Activated T-cell treated with anti-CD3 and anti-CD28 coated beads, Interleukin-2, amount 50 U/mL, for 72 hours (primary cell): ENCODE measurements at regions not wholly inside any gene's neighbourhood (a gene's known extent, or its start where the extent isn't known, plus 50 kb on each side); places are given as distances from the start of the nearest gene placed in this dataset.

Experiments
- ATAC-seq, 2 donors: fragments of 150-1000 bp; cut with Tn5 transposase; replicated peaks in 1 of 2; 2 replicates each; pipeline ENCODE4 v1.10.0; 2021; ENCODE audit warnings: moderate library complexity in 2 of 2, mild to moderate bottlenecking in 1 of 2
- DNase-seq, 2 donors: peaks; one replicate each; pipeline ENCODE4 v3.0.0; 2021 to 2022; ENCODE audit warnings: mixed read lengths in 1 of 2
- H3K27ac Mint-ChIP-seq: one replicate; pipeline ENCODE4 v1.8.0; 2022; ENCODE audit warnings: mild to moderate bottlenecking, moderate library complexity, mixed read lengths
- H3K27me3 Mint-ChIP-seq: one replicate; pipeline ENCODE4 v1.8.0; 2022; ENCODE audit warnings: low read depth, mixed read lengths
- H3K36me3 Mint-ChIP-seq, 2 donors: one replicate each; pipeline ENCODE4 v1.8.0; 2022; ENCODE audit warnings: mixed read lengths in 2 of 2, mild to moderate bottlenecking in 1 of 2; ENCODE audit not compliant: insufficient read depth in 2 of 2
- H3K4me1 Mint-ChIP-seq: one replicate; pipeline ENCODE4 v1.8.0; 2022; ENCODE audit warnings: low read depth, mixed read lengths
- H3K4me3 Mint-ChIP-seq, 2 donors: one replicate each; pipeline ENCODE4 v1.8.0; 2022; ENCODE audit warnings: mild to moderate bottlenecking in 2 of 2, mixed read lengths in 2 of 2, moderate library complexity in 2 of 2
- H3K9me3 Mint-ChIP-seq, 2 donors: one replicate each; pipeline ENCODE4 v1.8.0; 2022; ENCODE audit warnings: mixed read lengths in 2 of 2

DNA sequence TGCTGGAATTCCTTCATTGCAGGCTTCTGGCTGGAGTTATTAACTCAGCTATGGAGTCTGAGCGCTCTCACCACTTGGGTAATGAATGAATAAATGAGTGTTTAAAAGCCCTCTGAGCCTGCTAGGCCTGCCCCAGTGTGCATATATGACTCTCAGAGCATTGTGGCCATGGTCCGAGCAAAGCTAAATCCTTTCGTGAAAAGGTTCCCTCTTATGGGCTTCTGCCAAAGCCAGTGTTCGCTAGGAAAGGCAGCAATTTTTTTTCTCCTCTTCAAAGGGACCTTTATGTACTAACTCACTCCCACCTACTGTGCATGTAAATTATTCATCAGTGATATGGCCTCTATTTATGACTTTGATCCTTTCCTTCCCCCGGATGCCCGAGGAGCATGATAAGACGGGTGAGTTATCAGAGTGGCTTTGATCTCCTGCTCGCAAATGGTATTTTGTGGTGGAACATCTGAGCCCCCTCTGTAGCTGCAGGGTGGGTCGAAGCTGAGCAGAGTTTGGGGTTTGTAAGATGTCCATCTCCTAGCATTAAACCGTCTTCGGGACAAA, 88.6 kb downstream of the LINC00237 start:
- Mint-ChIP-seq H3K27ac (peak overlapping the region; percentile 24), H3K36me3 (no peaks in the 10 kb centered on the region), H3K4me3 (no peak overlapping the region), H3K4me1 (no peaks in the 10 kb centered on the region), H3K9me3 (no peaks in the 10 kb centered on the region), H3K27me3 (peaks cover 51% of the 10 kb centered on the region)
- ATAC-seq, result no peak
- DNase-seq, result no peak

DNA sequence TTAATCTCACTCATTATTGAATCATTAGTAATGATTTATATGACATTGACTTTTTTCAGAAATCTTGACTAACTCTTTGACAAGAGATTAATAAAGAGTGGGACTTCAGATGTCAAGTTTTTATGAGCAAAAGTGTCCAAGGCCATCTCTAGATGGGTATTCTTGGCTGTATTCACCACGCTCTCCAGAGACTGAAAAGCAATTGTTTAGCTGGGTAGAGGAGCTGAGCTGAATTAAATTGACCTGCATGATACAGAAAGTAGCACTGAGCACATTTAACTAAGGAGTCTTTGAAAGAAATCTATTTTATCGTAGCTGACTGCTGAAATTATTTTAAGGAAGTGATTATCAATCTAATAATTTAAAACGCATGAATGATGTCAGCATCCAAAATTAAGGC, 89.4 kb downstream of the LINC00237 start:
- Mint-ChIP-seq H3K4me1 (no peaks in the 10 kb centered on the region), H3K4me3 (no peak overlapping the region), H3K36me3 (no peaks in the 10 kb centered on the region), H3K27ac (no peak overlapping the region), H3K9me3 (peaks cover 0 to under 1% of the 10 kb centered on the region in 2 donors), H3K27me3 (peaks cover 59% of the 10 kb centered on the region)
- DNase-seq (no peak), ATAC-seq (no peak)

GRCh38 chr20:21014528-21014927, 91.6 kb downstream of the LINC00237 start:
- Mint-ChIP-seq H3K36me3 (no peaks in the 10 kb centered on the region), H3K27ac (no peak overlapping the region), H3K4me3 (no peak overlapping the region), H3K27me3 (peaks cover 42% of the 10 kb centered on the region), H3K4me1 (no peaks in the 10 kb centered on the region), H3K9me3 (peaks cover 0 to 1% of the 10 kb centered on the region in 2 donors)
- no peak for DNase-seq
- no peak for ATAC-seq

GRCh38 chr20:21008951-21009350, 97.2 kb downstream of the LINC00237 start:
- Mint-ChIP-seq H3K27me3 (peaks cover 17% of the 10 kb centered on the region), H3K27ac (no peak overlapping the region), H3K9me3 (peaks cover 0 to 1% of the 10 kb centered on the region in 2 donors), H3K4me1 (no peaks in the 10 kb centered on the region), H3K4me3 (no peak overlapping the region), H3K36me3 (no peaks in the 10 kb centered on the region)
- no peak for DNase-seq
- no peak for ATAC-seq

DNA sequence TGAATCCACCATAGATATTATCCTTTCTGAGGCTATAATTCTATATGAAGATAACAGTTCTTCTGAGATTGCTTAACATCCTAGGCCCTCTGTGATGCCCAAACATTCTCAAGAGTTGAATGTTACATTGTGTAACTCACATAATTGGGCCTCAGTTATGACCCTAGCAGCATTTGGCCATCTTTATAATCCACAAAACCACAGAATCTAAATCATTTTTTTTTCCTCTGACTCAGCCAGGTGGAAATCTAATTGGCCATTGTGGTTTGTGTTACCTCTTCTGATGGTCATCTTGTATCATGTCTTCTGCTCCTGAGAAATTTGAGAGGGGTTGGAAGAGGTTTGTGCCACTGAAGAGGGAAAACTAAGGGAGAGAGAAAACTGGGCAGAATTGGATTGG, 99.5 kb downstream of the LINC00237 start:
- ATAC-seq, result no peak
- no peaks in the 10 kb centered on the region for H3K36me3 Mint-ChIP-seq
- H3K9me3 Mint-ChIP-seq, result peaks cover 0 to 1% of the 10 kb centered on the region in 2 donors
- H3K4me3 Mint-ChIP-seq, result no peak overlapping the region
- no peak overlapping the region for H3K27ac Mint-ChIP-seq
- H3K27me3 Mint-ChIP-seq, result peaks cover 10% of the 10 kb centered on the region
- no peaks in the 10 kb centered on the region for H3K4me1 Mint-ChIP-seq
- DNase-seq, result no peak

GRCh38 chr20:21004386-21005076, 101.6 kb downstream of the LINC00237 start:
- DNase-seq, result no peak
- H3K4me1 Mint-ChIP-seq, result no peaks in the 10 kb centered on the region
- peaks cover 0 to 1% of the 10 kb centered on the region in 2 donors for H3K9me3 Mint-ChIP-seq
- H3K36me3 Mint-ChIP-seq, result no peaks in the 10 kb centered on the region
- no peak for ATAC-seq
- H3K27me3 Mint-ChIP-seq, result peaks cover 10% of the 10 kb centered on the region
- H3K4me3 Mint-ChIP-seq, result no peak overlapping the region
- no peak overlapping the region for H3K27ac Mint-ChIP-seq

GRCh38 chr20:21003902-21004301, 102.3 kb downstream of the LINC00237 start:
- H3K36me3 Mint-ChIP-seq, result no peaks in the 10 kb centered on the region
- no peak overlapping the region for H3K27ac Mint-ChIP-seq
- no peak overlapping the region for H3K4me3 Mint-ChIP-seq
- DNase-seq (no peak), ATAC-seq (no peak)
- H3K4me1 Mint-ChIP-seq, result no peaks in the 10 kb centered on the region
- H3K9me3 Mint-ChIP-seq, result peaks cover 0 to 1% of the 10 kb centered on the region in 2 donors
- peaks cover 10% of the 10 kb centered on the region for H3K27me3 Mint-ChIP-seq

GRCh38 chr20:21002486-21002885, 103.7 kb downstream of the LINC00237 start:
- ATAC-seq (no peak), DNase-seq (no peak)
- Mint-ChIP-seq H3K4me1 (no peaks in the 10 kb centered on the region), H3K36me3 (no peaks in the 10 kb centered on the region), H3K9me3 (peaks cover 0 to 1% of the 10 kb centered on the region in 2 donors), H3K27me3 (peaks cover 8% of the 10 kb centered on the region), H3K27ac (no peak overlapping the region), H3K4me3 (no peak overlapping the region)

DNA sequence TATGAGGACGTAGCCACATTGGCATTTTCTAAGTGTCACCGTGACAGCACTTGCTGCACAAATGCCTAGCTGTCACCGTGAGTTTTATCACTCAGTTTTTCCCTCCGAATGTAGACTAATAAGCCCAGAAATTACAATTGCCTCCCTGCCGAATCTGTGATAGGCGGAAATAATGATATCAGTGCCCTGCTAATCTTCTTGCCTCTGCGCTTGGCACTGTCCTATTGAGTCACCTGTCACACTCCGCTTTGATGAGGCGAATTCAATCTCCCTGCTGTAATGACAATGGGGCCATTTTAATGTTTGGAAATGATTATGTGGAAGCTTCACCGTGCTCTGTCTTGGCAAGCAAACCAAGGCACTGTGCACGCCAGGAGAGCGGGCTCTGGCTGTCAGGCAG, 112.8 kb downstream of the LINC00237 start:
- Mint-ChIP-seq H3K4me3 (no peak overlapping the region), H3K4me1 (no peaks in the 10 kb centered on the region), H3K27ac (no peak overlapping the region), H3K36me3 (no peaks in the 10 kb centered on the region), H3K27me3 (peaks cover 21% of the 10 kb centered on the region), H3K9me3 (no peaks in the 10 kb centered on the region)
- ATAC-seq (no peak), DNase-seq (no peak)

GRCh38 chr20:20992686-20993360, 113.3 kb downstream of the LINC00237 start:
- Mint-ChIP-seq H3K4me3 (no peak overlapping the region), H3K27me3 (peaks cover 21% of the 10 kb centered on the region), H3K27ac (no peak overlapping the region), H3K36me3 (no peaks in the 10 kb centered on the region), H3K9me3 (no peaks in the 10 kb centered on the region), H3K4me1 (no peaks in the 10 kb centered on the region)
- no peak for DNase-seq
- ATAC-seq, result no peak

GRCh38 chr20:20992277-20992676, 113.9 kb downstream of the LINC00237 start:
- Mint-ChIP-seq H3K4me3 (no peak overlapping the region), H3K9me3 (no peaks in the 10 kb centered on the region), H3K4me1 (no peaks in the 10 kb centered on the region), H3K27ac (no peak overlapping the region), H3K36me3 (no peaks in the 10 kb centered on the region), H3K27me3 (peaks cover 17% of the 10 kb centered on the region)
- ATAC-seq (no peak), DNase-seq (no peak)

DNA sequence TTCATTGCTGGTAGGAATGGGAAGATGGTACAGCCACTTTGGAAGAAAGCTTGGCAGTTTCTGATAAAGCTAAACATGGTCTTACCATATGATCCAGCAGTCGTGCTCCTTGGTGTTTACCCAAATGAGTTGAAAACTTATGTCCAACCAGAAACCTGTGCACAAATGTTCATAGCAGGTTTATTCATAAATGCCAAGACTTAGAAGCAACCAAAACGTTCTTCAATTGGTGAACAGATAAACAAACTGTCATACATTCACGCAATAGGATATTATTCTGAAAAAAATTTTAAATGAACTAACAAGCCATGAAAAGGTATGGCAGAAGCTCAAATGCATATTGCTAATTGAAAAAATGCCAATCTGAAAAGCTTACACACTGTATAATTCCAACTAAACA, 117.1 kb downstream of the LINC00237 start:
- ATAC-seq, result no peak

DNA sequence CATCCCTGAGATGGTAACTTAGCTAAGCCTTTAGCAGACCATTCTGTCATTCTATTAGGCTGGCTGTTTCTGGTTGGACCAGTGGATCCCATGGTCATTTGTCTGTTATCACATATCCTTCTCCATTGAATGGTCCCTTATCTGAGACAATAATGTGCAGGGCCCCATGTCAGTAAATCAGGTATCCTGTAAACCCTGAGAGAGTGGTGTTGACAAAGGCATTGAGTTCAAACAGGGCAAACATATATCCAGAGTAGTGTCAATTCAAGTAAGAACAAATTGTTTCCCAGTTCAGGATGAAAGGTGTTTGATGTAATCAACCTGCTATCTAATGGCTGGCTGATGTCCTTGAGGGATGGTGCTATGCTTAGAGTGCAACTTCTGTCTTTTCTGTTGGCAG, 126.2 kb downstream of the LINC00237 start:
- Mint-ChIP-seq H3K4me1 (no peaks in the 10 kb centered on the region), H3K36me3 (no peaks in the 10 kb centered on the region), H3K27ac (no peak overlapping the region), H3K4me3 (no peak overlapping the region), H3K9me3 (peaks cover 6 to 10% of the 10 kb centered on the region in 2 donors), H3K27me3 (no peaks in the 10 kb centered on the region)
- ATAC-seq (no peak), DNase-seq (no peak)

More for the DNA sequence above, 117.1 kb downstream of the LINC00237 start:
- Mint-ChIP-seq H3K4me1 (no peaks in the 10 kb centered on the region), H3K27me3 (peaks cover 11% of the 10 kb centered on the region), H3K36me3 (no peaks in the 10 kb centered on the region), H3K9me3 (no peaks in the 10 kb centered on the region), H3K4me3 (no peak overlapping the region), H3K27ac (no peak overlapping the region)
- DNase-seq, result no peak
